Pancreas (tissue), 10 donors: ENCODE measurements at regions not wholly inside any gene's neighbourhood (a gene's known extent, or its start where the extent isn't known, plus 50 kb on each side); places are given as distances from the start of the nearest gene placed in this dataset.

ENCODE experiments used
- ATAC-seq, 4 donors: fragments of 200-7000 bp; cut with Tn5 transposase; one replicate each; pipeline versions ENCODE4 v1.8.0 to v1.9.1; 2020; ENCODE audit warnings: mild to moderate bottlenecking in 4 of 4, moderate library complexity in 4 of 4
- DNase-seq, 6 donors: peaks; one replicate each; pipeline ENCODE4 v3.0.0-alpha.2; 2020
- FAIRE-seq: peaks from 2 replicates; lab custom pipeline; 2012; peaks lifted over from hg19 to GRCh38; lab: Jason Lieb, UNC
- H3K27ac ChIP-seq, 4 donors: fragments of 200-600 bp; sonication (generic); 1 replicate in 3 of 4; 2 replicates in 1 of 4; pipeline versions ENCODE4 v1.5.0 to v1.8.0; 2020
- H3K27me3 ChIP-seq, 4 donors: fragments of 200-600 bp; one replicate each; pipeline ENCODE4 v1.8.0; 2021
- H3K36me3 ChIP-seq, 3 donors: fragments of 200-600 bp; sonication (generic) in 1 of 3; one replicate each; pipeline versions ENCODE4 v1.5.0 to v1.8.0; 2020 to 2021
- H3K4me1 ChIP-seq, 3 donors: fragments of 200-600 bp; one replicate each; pipeline ENCODE4 v1.8.0; 2021
- H3K4me3 ChIP-seq, 4 donors: fragments of 200-600 bp; sonication (generic) in 2 of 4; one replicate each; pipeline versions ENCODE4 v1.5.0 to v1.8.0; 2020 to 2021
- H3K9me3 ChIP-seq, 4 donors: fragments of 200-600 bp; one replicate each; pipeline ENCODE4 v1.8.0; 2021
- WGBS, 2 donors: extraction: QIAGEN DNeasy Blood & Tissue Kit; methylation state at CpG; one replicate each; pipeline ENCODE4 v1.1.7; 2013; 5-methylcytosine and 5-hydroxymethylcytosine counted together
- intact Hi-C, 3 donors: fragments of 100-400 bp; cut with DNase I; formaldehyde crosslinking; loops; one replicate each; pipeline versions ENCODE4 v1.11.1 to v1.14.2; 2022
- TF ChIP-seq, protein P1 (sequence below), 4 donors: fragments of 200-600 bp; sonication (generic) in 3 of 4; IDR thresholded peaks; one replicate each; pipeline versions ENCODE4 v1.5.0 to v1.8.0; 2021; ENCODE audit warnings: antibody characterized with exemption in 4 of 4
- donor health status: healthy with polysubstance abuse.
- donor health status: DM: no; HTN: no; CAD: no; lungs with moderate emphysema.
- donor health status: DM: no; HTN: no; CAD: no.
- donor health status: control.
- donor health status: control.
- donor health status: Bipolar disorder and iron deficiency.
- donor health status: DM: yes; HTN: yes; CAD: no.
- donor health status: DM: no; HTN: no; CAD: no.
- donor health status: DM: no; HTN: no; CAD: no.
- donor health status: DM: yes; HTN: yes; CAD: no.

DNA sequence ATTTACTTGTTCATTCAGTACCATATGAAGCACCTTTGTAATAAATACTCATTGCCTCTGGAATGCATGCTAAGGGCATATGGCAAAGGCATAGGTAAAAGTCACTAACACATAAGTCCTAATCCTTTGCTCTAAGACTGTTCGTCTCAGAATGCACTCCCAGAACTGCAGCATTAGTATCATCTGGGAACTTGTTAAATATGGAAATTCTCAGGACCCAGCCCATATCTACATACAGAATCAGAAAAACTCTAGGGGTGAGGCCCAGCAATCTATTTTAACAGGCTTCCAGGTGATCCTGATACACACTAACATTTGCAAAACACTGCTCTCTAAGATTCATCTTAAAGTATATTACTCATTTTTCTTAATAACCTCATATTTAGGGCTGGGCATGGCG is 113.8 kb upstream of the CDH6 start:
- FAIRE-seq, result no peak
- H3K4me3 ChIP-seq, result no peak overlapping the region
- H3K27me3 ChIP-seq, result no peaks in the 10 kb centered on the region
- WGBS, 2 donors, result 67 to 81% methylated on average over 2 of the region's 2 CpGs
- no peaks in the 10 kb centered on the region for H3K36me3 ChIP-seq
- no peaks in the 10 kb centered on the region for H3K4me1 ChIP-seq
- TF ChIP-seq, protein P1, sequence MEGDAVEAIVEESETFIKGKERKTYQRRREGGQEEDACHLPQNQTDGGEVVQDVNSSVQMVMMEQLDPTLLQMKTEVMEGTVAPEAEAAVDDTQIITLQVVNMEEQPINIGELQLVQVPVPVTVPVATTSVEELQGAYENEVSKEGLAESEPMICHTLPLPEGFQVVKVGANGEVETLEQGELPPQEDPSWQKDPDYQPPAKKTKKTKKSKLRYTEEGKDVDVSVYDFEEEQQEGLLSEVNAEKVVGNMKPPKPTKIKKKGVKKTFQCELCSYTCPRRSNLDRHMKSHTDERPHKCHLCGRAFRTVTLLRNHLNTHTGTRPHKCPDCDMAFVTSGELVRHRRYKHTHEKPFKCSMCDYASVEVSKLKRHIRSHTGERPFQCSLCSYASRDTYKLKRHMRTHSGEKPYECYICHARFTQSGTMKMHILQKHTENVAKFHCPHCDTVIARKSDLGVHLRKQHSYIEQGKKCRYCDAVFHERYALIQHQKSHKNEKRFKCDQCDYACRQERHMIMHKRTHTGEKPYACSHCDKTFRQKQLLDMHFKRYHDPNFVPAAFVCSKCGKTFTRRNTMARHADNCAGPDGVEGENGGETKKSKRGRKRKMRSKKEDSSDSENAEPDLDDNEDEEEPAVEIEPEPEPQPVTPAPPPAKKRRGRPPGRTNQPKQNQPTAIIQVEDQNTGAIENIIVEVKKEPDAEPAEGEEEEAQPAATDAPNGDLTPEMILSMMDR (IDR thresholded peaks at IDR 0.05), result no peak
- no peak for DNase-seq
- no peaks in the 10 kb centered on the region for H3K9me3 ChIP-seq
- no peak overlapping the region for H3K27ac ChIP-seq
- ATAC-seq, result no peak
- intact Hi-C loops, result no loop called here

GRCh38 chr5:31078956-31079355 is 114.5 kb upstream of the CDH6 start:
- FAIRE-seq, result no peak
- intact Hi-C loops, result no loop called here

DNA sequence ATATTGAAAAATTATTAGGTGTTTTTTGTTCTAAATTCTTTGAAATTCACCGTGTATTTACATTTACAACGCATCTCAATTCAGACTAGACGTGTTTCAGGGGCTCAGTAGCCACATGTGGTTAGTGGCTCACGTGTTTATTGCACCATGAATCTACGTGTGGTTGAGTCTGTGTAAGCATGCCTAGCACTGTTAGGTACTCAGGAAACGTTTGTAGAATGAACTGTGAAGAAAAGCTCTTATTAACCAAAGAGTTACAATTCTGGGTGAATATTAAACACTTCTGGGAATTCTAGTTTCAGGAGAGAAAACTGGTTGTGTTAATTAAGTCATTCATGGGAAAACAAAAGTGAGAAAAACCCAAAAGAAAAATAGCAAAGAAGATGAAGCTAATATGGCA is 117.5 kb upstream of the CDH6 start:
- Histone ChIP-seq H3K4me3 (no peak overlapping the region), H3K27me3 (no peaks in the 10 kb centered on the region), H3K36me3 (no peaks in the 10 kb centered on the region), H3K9me3 (no peaks in the 10 kb centered on the region), H3K4me1 (no peaks in the 10 kb centered on the region), H3K27ac (no peak overlapping the region)
- WGBS, 2 donors, result 49% methylated on average over 6 of the region's 6 CpGs
- intact Hi-C loops, result no loop called here
- DNase-seq, result no peak
- TF ChIP-seq, protein P1 (IDR thresholded peaks at IDR 0.05), result no peak
- ATAC-seq, result no peak
- no peak for FAIRE-seq

More at GRCh38 chr5:31078956-31079355, 114.5 kb upstream of the CDH6 start:
- WGBS, 2 donors, result 44 to 68% methylated on average over 3 of the region's 3 CpGs
- TF ChIP-seq, protein P1 (IDR thresholded peaks at IDR 0.05), result no peak
- Histone ChIP-seq H3K4me1 (no peaks in the 10 kb centered on the region), H3K36me3 (no peaks in the 10 kb centered on the region), H3K27me3 (no peaks in the 10 kb centered on the region), H3K27ac (no peak overlapping the region), H3K9me3 (no peaks in the 10 kb centered on the region), H3K4me3 (no peak overlapping the region)
- no peak for ATAC-seq
- no peak for DNase-seq

- DNase-seq (no peak), ATAC-seq (no peak), FAIRE-seq (no peak)
- 51 to 54% methylated on average over 1 of the region's 1 CpG for WGBS, 2 donors
- no peaks in the 10 kb centered on the region for H3K27me3 ChIP-seq
- no peak overlapping the region for H3K4me3 ChIP-seq
- no peaks in the 10 kb centered on the region for H3K4me1 ChIP-seq
- intact Hi-C loops, result no loop called here
- TF ChIP-seq, protein P1 (IDR thresholded peaks at IDR 0.05), result no peak
- H3K27ac ChIP-seq, result no peak overlapping the region
- H3K36me3 ChIP-seq, result no peaks in the 10 kb centered on the region
- no peaks in the 10 kb centered on the region for H3K9me3 ChIP-seq
Observed at GRCh38 chr5:31068287-31068686, 125.2 kb upstream of the CDH6 start.

GRCh38 chr5:31066655-31067328 is 126.7 kb upstream of the CDH6 start:
- DNase-seq (no peak), ATAC-seq (no peak), FAIRE-seq (no peak)
- Histone ChIP-seq H3K4me3 (no peak overlapping the region), H3K4me1 (no peaks in the 10 kb centered on the region), H3K27me3 (no peaks in the 10 kb centered on the region), H3K9me3 (no peaks in the 10 kb centered on the region), H3K27ac (no peak overlapping the region), H3K36me3 (no peaks in the 10 kb centered on the region)
- intact Hi-C loops, result no loop called here
- 44 to 54% methylated on average over 5 of the region's 5 CpGs for WGBS, 2 donors
- TF ChIP-seq, protein P1 (IDR thresholded peaks at IDR 0.05), result no peak
